HepG2 (cell line): ENCODE measurements at regions not wholly inside any gene's neighbourhood (a gene's known extent, or its start where the extent isn't known, plus 50 kb on each side); places are given as distances from the start of the nearest gene placed in this dataset.

Experiments used
- ATAC-seq: fragments of 200-7000 bp; cut with Tn5 transposase; 3 replicates; pipeline ENCODE4 v1.9.1; 2020; ENCODE audit warnings: mild to moderate bottlenecking, moderate library complexity
- BruUV-seq: library from RNA; stranded (reverse); fragments of 400-500 nt; replicated peaks from 2 replicates; lab custom pipeline; 2021; lab: Mats Ljungman, UMichigan
- CTCF ChIA-PET: fragments of 300-600 bp; formaldehyde crosslinking; extraction: SDS; loops from one replicate; lab custom pipeline; 2021; ENCODE audit warnings: low total read pairs, inconsistent platforms, low intra/inter-chr PET ratio; lab: Yijun Ruan, JAX
- POLR2A ChIA-PET: fragments of 350-600 bp; sonication (Branson Sonifier 250); formaldehyde crosslinking; loops from one replicate; lab custom pipeline; 2020; ENCODE audit warnings: antibody characterized with exemption, inconsistent platforms; lab: Yijun Ruan, JAX
- DNase-seq: peaks from one replicate; pipeline ENCODE4 v3.0.0-alpha.2; 2015; ENCODE audit warnings: low spot score
- FAIRE-seq: peaks from 3 replicates; lab custom pipeline; 2011; peaks lifted over from hg19 to GRCh38; lab: Jason Lieb, UNC
- H2AFZ ChIP-seq: one replicate; pipeline ENCODE4 v1.6.1; 2011; ENCODE audit warnings: low read length, inconsistent platforms
- H3K27ac ChIP-seq: fragments of 300-600 bp; 3 replicates; pipeline ENCODE4 v1.8.0; 2011; ENCODE audit warnings: mixed run types, mild to moderate bottlenecking, mixed read lengths, low read length, inconsistent platforms; ENCODE audit not compliant: insufficient read depth; ENCODE audit errors: extremely low read length
- H3K27me3 ChIP-seq, 2 experiments: fragments of 200-600 bp in 1 of 2; 2 replicates in 1 of 2; 3 replicates in 1 of 2; pipeline versions ENCODE4 v1.6.0 to v1.8.0; 2011; ENCODE audit warnings: low read length in 2 of 2, mild to moderate bottlenecking in 2 of 2, moderate library complexity in 2 of 2, inconsistent platforms in 1 of 2; ENCODE audit not compliant: insufficient read depth in 2 of 2, control insufficient read depth in 1 of 2
- H3K36me3 ChIP-seq, 2 experiments: fragments of 200-600 bp in 1 of 2; replicated peaks in 1 of 2; 2 replicates in 1 of 2; 3 replicates in 1 of 2; pipeline versions ENCODE4 v1.5.1 to v1.8.0; 2011; ENCODE audit warnings: low read length in 2 of 2, inconsistent platforms in 1 of 2; ENCODE audit not compliant: insufficient read depth in 2 of 2, control insufficient read depth in 1 of 2
- H3K4me1 ChIP-seq: 2 replicates; pipeline ENCODE4 v1.5.1; 2012; ENCODE audit warnings: low read length, inconsistent platforms; ENCODE audit not compliant: insufficient read depth
- H3K4me2 ChIP-seq: 2 replicates; pipeline ENCODE4 v1.6.0; 2011; ENCODE audit warnings: low read depth, low read length, inconsistent platforms
- H3K4me3 ChIP-seq, 3 experiments: fragments of 200-600 bp in 1 of 3; sonication (generic), shearing (Covaris generic) in 1 of 3; replicated peaks in 1 of 3; 2 replicates each; pipeline ENCODE4 v1.5.1; 2011 to 2016; ENCODE audit warnings: low read length in 3 of 3, inconsistent platforms in 2 of 3, low read depth in 2 of 3, mild to moderate bottlenecking in 2 of 3, control low read depth in 1 of 3, mixed read lengths in 1 of 3; ENCODE audit not compliant: insufficient read depth in 1 of 3
- H3K79me2 ChIP-seq: one replicate; pipeline ENCODE4 v1.6.1; 2011; ENCODE audit warnings: low read length, inconsistent platforms; ENCODE audit not compliant: insufficient read depth
- H3K9ac ChIP-seq: 2 replicates; pipeline ENCODE4 v1.6.0; 2011; ENCODE audit warnings: mild to moderate bottlenecking, low read depth, low read length, inconsistent platforms; ENCODE audit not compliant: insufficient read depth
- H3K9me3 ChIP-seq: 2 replicates; pipeline ENCODE4 v1.5.1; 2012; ENCODE audit warnings: mild to moderate bottlenecking, low read length
- H4K20me1 ChIP-seq: 2 replicates; pipeline ENCODE4 v1.6.0; 2011; ENCODE audit warnings: inconsistent platforms, mild to moderate bottlenecking, low read length, moderate library complexity; ENCODE audit not compliant: insufficient read depth
- BRCA1 ChIP-seq: sonication (generic); formaldehyde crosslinking; IDR thresholded peaks from 2 replicates; pipeline ENCODE4 v1.4.0; 2020; ENCODE audit warnings: missing genetic modification reagents
- EEA1 ChIP-seq: sonication (generic); formaldehyde crosslinking; IDR thresholded peaks from 2 replicates; pipeline ENCODE4 v1.5.1; 2020; ENCODE audit warnings: mild to moderate bottlenecking, missing genetic modification reagents, borderline replicate concordance
- EP300 ChIP-seq, 3 experiments: sonication (generic) in 1 of 3; formaldehyde crosslinking in 1 of 3; IDR thresholded peaks; 2 replicates each; pipeline versions ENCODE4 v1.5.1 to v1.6.1; 2011 to 2020; ENCODE audit warnings: low read depth in 2 of 3, low read length in 2 of 3, borderline replicate concordance in 1 of 3, improper control_type of control experiment in 1 of 3, mild to moderate bottlenecking in 1 of 3, missing genetic modification reagents in 1 of 3, moderate library complexity in 1 of 3
- ETV5 ChIP-seq: IDR thresholded peaks from 2 replicates; pipeline ENCODE4 v1.6.1; 2018; ENCODE audit warnings: missing biosample characterization, missing genetic modification reagents, inconsistent platforms, borderline replicate concordance
- MED13 ChIP-seq: sonication (generic); formaldehyde crosslinking; IDR thresholded peaks from 2 replicates; pipeline ENCODE4 v1.5.0; 2020; ENCODE audit warnings: missing genetic modification reagents
- MTA3 ChIP-seq: sonication (generic); formaldehyde crosslinking; IDR thresholded peaks from 2 replicates; pipeline ENCODE4 v1.4.0; 2020; ENCODE audit warnings: missing genetic modification reagents
- NAIF1 ChIP-seq: sonication (generic); formaldehyde crosslinking; IDR thresholded peaks from 2 replicates; pipeline ENCODE4 v1.5.0; 2020; ENCODE audit warnings: mild to moderate bottlenecking, missing genetic modification reagents, borderline replicate concordance
- NFRKB ChIP-seq: fragments of 450-650 bp; IDR thresholded peaks from 2 replicates; pipeline ENCODE4 v1.6.1; 2017
- NR1H2 ChIP-seq: sonication (generic); formaldehyde crosslinking; IDR thresholded peaks from 2 replicates; pipeline ENCODE4 v1.8.1; 2022; ENCODE audit warnings: low read depth, missing genetic modification reagents, borderline replicate concordance
- RBAK ChIP-seq: sonication (generic); formaldehyde crosslinking; IDR thresholded peaks from 2 replicates; pipeline ENCODE4 v1.5.1; 2020; ENCODE audit warnings: mild to moderate bottlenecking, missing genetic modification reagents
- TBL1XR1 ChIP-seq: fragments of 150-350 bp; IDR thresholded peaks from 2 replicates; pipeline ENCODE4 v1.6.1; 2014; ENCODE audit warnings: borderline replicate concordance, low read length; ENCODE audit not compliant: partially characterized antibody
- ZKSCAN1 ChIP-seq: fragments of 150-350 bp; IDR thresholded peaks from 2 replicates; pipeline ENCODE4 v1.6.1; 2014; ENCODE audit warnings: low read length
- ZNF317 ChIP-seq: sonication (generic); formaldehyde crosslinking; IDR thresholded peaks from 2 replicates; pipeline ENCODE4 v1.5.0; 2020; ENCODE audit warnings: mild to moderate bottlenecking, missing genetic modification reagents
- ZNF550 ChIP-seq: sonication (generic); formaldehyde crosslinking; IDR thresholded peaks from 2 replicates; pipeline ENCODE4 v1.4.0; 2020; ENCODE audit warnings: mild to moderate bottlenecking, missing genetic modification reagents, borderline replicate concordance
- ZNF704 ChIP-seq: sonication (generic); formaldehyde crosslinking; IDR thresholded peaks from 2 replicates; pipeline ENCODE4 v1.8.1; 2023; ENCODE audit warnings: mild to moderate bottlenecking, inconsistent platforms, moderate library complexity, missing genetic modification reagents, borderline replicate concordance
- ZNF790 ChIP-seq: sonication (generic); formaldehyde crosslinking; IDR thresholded peaks from 2 replicates; pipeline ENCODE4 v1.8.0; 2022; ENCODE audit warnings: missing genetic modification reagents, mild to moderate bottlenecking, borderline replicate concordance
- ZSCAN20 ChIP-seq: sonication (generic); formaldehyde crosslinking; IDR thresholded peaks from 2 replicates; pipeline ENCODE4 v1.4.0; 2020; ENCODE audit warnings: missing genetic modification reagents, mild to moderate bottlenecking, borderline replicate concordance
- WGBS: methylation state at CpG from one replicate; pipeline ENCODE4 v1.1.6; 2017; ENCODE audit warnings: low lambda C conversion rate; 5-methylcytosine and 5-hydroxymethylcytosine counted together
- in situ Hi-C: cut with HindIII; loops from 2 replicates; pipeline ENCODE4 v1.10.0; 2017; ENCODE audit warnings: low pct_unique_long_range_greater_than_20kb; ENCODE audit not compliant: extremely low pct_ligation_motif_present
- intact Hi-C: fragments of 100-400 bp; cut with micrococcal nuclease; formaldehyde crosslinking; loops from one replicate; pipeline ENCODE4 v1.10.0; 2022; ENCODE audit not compliant: unreplicated experiment
- TF ChIP-seq, protein P1 (sequence below): sonication (generic); formaldehyde crosslinking; IDR thresholded peaks from 2 replicates; pipeline ENCODE4 v1.4.0; 2020; ENCODE audit warnings: mild to moderate bottlenecking, missing genetic modification reagents

DNA sequence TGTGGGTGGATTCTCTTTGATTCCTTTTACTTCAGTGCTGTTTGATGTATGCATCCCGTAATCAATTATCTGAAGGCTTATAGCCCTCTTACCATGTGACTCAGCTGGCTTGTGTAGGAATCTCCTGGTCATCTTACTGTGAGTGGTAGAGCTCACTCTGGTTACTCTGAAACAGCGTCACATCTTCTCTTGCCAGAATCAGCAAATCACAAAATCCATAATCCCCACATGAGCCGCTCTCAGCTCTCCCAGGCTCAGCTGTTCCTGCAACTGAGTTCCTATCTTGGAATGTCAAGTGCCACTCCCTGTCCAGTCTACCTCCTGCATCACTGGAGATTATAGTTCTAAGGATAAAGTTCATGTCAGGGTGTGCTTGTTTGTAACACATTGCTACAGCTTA lies 278.0 kb downstream of the FBXO8 start:
- intact Hi-C loops: no loop called here
- 21% methylated on average over 3 of the region's 3 CpGs for WGBS
- no peaks in the 10 kb centered on the region for H3K9me3 ChIP-seq
- ATAC-seq: no peak
- FAIRE-seq: no peak
- H3K4me2 ChIP-seq: no peak overlapping the region
- ChIA-PET CTCF (no interaction called here), POLR2A (no interaction called here)
- H3K4me3 ChIP-seq: no peak overlapping the region
- in situ Hi-C loops: no loop called here
- H4K20me1 ChIP-seq: no peaks in the 10 kb centered on the region
- no peak overlapping the region for H3K27ac ChIP-seq
- H3K36me3 ChIP-seq: no peaks in the 10 kb centered on the region
- no peaks in the 10 kb centered on the region for H3K27me3 ChIP-seq
- DNase-seq: no peak
- no peak overlapping the region for H2AFZ ChIP-seq
- TF ChIP-seq ZKSCAN1 (no peak), ZNF317 (no peak), ZNF790 (CRISPR knock-in tag) (no peak), ZSCAN20 (CRISPR knock-in tag) (no peak)
- TF ChIP-seq, all 625 proteins: peak for 0
- Histone ChIP-seq H3K4me1 (no peaks in the 10 kb centered on the region), H3K9ac (no peak overlapping the region), H3K79me2 (no peaks in the 10 kb centered on the region)
- no TSS peak for BruUV-seq

DNA sequence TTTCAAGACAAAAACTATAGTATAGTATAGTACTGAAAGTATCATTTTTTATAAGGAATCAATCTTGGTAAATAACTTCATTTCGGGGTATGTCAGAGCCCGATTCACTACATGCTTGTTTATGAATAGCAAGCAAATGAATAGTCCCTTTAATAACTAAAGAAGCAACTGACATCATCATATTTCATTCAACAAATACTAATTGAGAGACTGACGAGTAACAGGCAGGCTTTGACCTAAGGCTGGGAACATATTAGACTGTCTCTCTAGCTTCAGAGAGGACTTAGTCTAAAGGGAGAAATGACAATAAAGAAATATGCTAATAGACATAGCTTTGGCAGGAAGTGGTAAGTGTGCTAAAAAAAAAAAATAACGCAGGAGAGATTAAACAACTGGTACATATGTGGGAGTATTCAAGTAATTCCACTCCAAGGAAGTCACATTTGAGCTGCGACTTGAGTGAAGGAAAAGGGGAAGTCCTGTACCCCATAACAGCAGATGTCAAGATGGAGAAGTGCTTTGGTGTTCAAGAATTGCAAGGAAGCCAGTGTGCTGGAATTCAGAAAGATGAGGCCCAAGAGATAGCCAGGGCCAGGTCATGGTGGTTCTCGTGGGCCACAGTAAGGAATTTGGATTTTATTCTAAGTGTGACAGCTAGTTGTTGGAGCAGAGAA lies 284.9 kb downstream of the FBXO8 start:
- no TSS peak for BruUV-seq
- in situ Hi-C loops (no loop called here), intact Hi-C loops (loop anchor here (10.0 kb wide), 1 partner anchor 574 kb away; no protein-coding TSS in a partner anchor)
- no peak overlapping the region for H3K9ac ChIP-seq
- H3K9me3 ChIP-seq: no peaks in the 10 kb centered on the region
- H3K4me1 ChIP-seq: no peaks in the 10 kb centered on the region
- ATAC-seq (no peak), FAIRE-seq (no peak), DNase-seq (no peak)
- no peaks in the 10 kb centered on the region for H3K79me2 ChIP-seq
- H3K27me3 ChIP-seq: no peaks in the 10 kb centered on the region; a peak in 1 of 5 replicates
- no peak overlapping the region for H3K27ac ChIP-seq
- ChIA-PET CTCF (no interaction called here), POLR2A (no interaction called here)
- H2AFZ ChIP-seq: no peak overlapping the region
- no peaks in the 10 kb centered on the region for H3K36me3 ChIP-seq
- under 1% methylated on average over 6 of the region's 6 CpGs for WGBS
- H4K20me1 ChIP-seq: no peaks in the 10 kb centered on the region
- TF ChIP-seq NAIF1 (CRISPR knock-in tag): no peak
- no peak for TF ChIP-seq NR1H2 (CRISPR knock-in tag)
- no peak for TF ChIP-seq NFRKB
- no peak for TF ChIP-seq EP300 (IDR thresholded peaks at IDR 0.05; ENCODE audit: low read depth in 2 of 2, low read length in 2 of 2)
- no peak for TF ChIP-seq EP300 (CRISPR knock-in tag; IDR thresholded peaks at IDR 0.05; ENCODE audit: borderline replicate concordance)
- TF ChIP-seq, protein P1, sequence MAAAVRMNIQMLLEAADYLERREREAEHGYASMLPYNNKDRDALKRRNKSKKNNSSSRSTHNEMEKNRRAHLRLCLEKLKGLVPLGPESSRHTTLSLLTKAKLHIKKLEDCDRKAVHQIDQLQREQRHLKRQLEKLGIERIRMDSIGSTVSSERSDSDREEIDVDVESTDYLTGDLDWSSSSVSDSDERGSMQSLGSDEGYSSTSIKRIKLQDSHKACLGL (CRISPR knock-in tag): no peak
- TF ChIP-seq MED13: no peak
- TF ChIP-seq MTA3 (CRISPR knock-in tag): no peak
- no peak for TF ChIP-seq EEA1 (CRISPR knock-in tag)
- no peak for TF ChIP-seq ETV5
- TF ChIP-seq ZNF550 (CRISPR knock-in tag): no peak
- TF ChIP-seq RBAK (CRISPR knock-in tag): no peak
- no peak for TF ChIP-seq BRCA1 (CRISPR knock-in tag)
- no peak for TF ChIP-seq TBL1XR1
- no peak for TF ChIP-seq ZNF704 (CRISPR knock-in tag)
- H3K4me2 ChIP-seq: no peak overlapping the region
- H3K4me3 ChIP-seq: no peak overlapping the region
